CD14-positive monocyte (primary cell): ENCODE measurements at regions not wholly inside any gene's neighbourhood (a gene's known extent, or its start where the extent isn't known, plus 50 kb on each side); places are given as distances from the start of the nearest gene placed in this dataset.
"Not testable (repeated sequence)": the region's sequence is repeated elsewhere in the genome, so short reads cannot be mapped to it uniquely, and the experiment has no call there.

ENCODE experiments used
- DNase-seq, 3 donors: peaks; one replicate each; pipeline ENCODE4 v3.0.0-alpha.2; 2011 to 2022
- H2AFZ ChIP-seq: 2 replicates; pipeline ENCODE4 v1.6.0; 2012; ENCODE audit warnings: mild to moderate bottlenecking, low read depth, low read length, inconsistent platforms; ENCODE audit not compliant: insufficient read depth, poor library complexity, severe bottlenecking
- H3K27ac ChIP-seq, 2 donors: 1 replicate in 1 of 2; 2 replicates in 1 of 2; pipeline ENCODE4 v1.5.1; 2012 to 2013; ENCODE audit warnings: low read length in 2 of 2, control low read depth in 1 of 2, inconsistent platforms in 1 of 2, low read depth in 1 of 2, mild to moderate bottlenecking in 1 of 2
- H3K27me3 ChIP-seq, 2 donors: one replicate each; pipeline versions ENCODE4 v1.6.0 to v1.6.1; 2011 to 2013; ENCODE audit warnings: low read length in 2 of 2; ENCODE audit not compliant: control insufficient read depth in 2 of 2, insufficient read depth in 2 of 2
- H3K36me3 ChIP-seq, 2 donors: replicated peaks in 1 of 2; 1 replicate in 1 of 2; 2 replicates in 1 of 2; pipeline versions ENCODE4 v1.5.1 to v1.6.1; 2012 to 2013; ENCODE audit warnings: low read length in 2 of 2, control low read depth in 1 of 2, inconsistent platforms in 1 of 2, mild to moderate bottlenecking in 1 of 2; ENCODE audit not compliant: insufficient read depth in 2 of 2, control insufficient read depth in 1 of 2
- H3K4me1 ChIP-seq, 2 donors: 1 replicate in 1 of 2; 2 replicates in 1 of 2; pipeline versions ENCODE4 v1.5.1 to v1.6.1; 2012 to 2013; ENCODE audit warnings: low read length in 2 of 2, control low read depth in 1 of 2, inconsistent platforms in 1 of 2, mild to moderate bottlenecking in 1 of 2, moderate library complexity in 1 of 2; ENCODE audit not compliant: insufficient read depth in 2 of 2, control insufficient read depth in 1 of 2
- H3K4me2 ChIP-seq: replicated peaks from 2 replicates; pipeline ENCODE3; 2012; ENCODE audit warnings: low read length, moderate library complexity, mild to moderate bottlenecking; ENCODE audit not compliant: poor library complexity, severe bottlenecking; ENCODE audit errors: extremely low read depth
- H3K4me3 ChIP-seq, 3 experiments: fragments of 200-600 bp in 1 of 3; sonication (generic) in 1 of 3; replicated peaks in 1 of 3; 1 replicate in 2 of 3; 2 replicates in 1 of 3; pipeline ENCODE4 v1.5.1; 2011 to 2013; ENCODE audit warnings: low read length in 3 of 3, mild to moderate bottlenecking in 3 of 3, control low read depth in 2 of 3, low read depth in 2 of 3, inconsistent platforms in 1 of 3, moderate library complexity in 1 of 3
- H3K79me2 ChIP-seq: 2 replicates; pipeline ENCODE4 v1.6.0; 2012; ENCODE audit warnings: mild to moderate bottlenecking, control low read depth, inconsistent platforms, low read length, moderate library complexity; ENCODE audit not compliant: insufficient read depth
- H3K9ac ChIP-seq: 2 replicates; pipeline ENCODE4 v1.6.0; 2017; ENCODE audit warnings: low read length, mild to moderate bottlenecking; ENCODE audit not compliant: insufficient read depth, poor library complexity, severe bottlenecking
- H3K9me3 ChIP-seq, 2 donors: replicated peaks in 1 of 2; 1 replicate in 1 of 2; 2 replicates in 1 of 2; pipeline versions ENCODE4 v1.5.1 to v1.6.1; 2012 to 2013; ENCODE audit warnings: low read length in 2 of 2, control low read depth in 1 of 2; ENCODE audit not compliant: control insufficient read depth in 1 of 2, insufficient read depth in 1 of 2
- H4K20me1 ChIP-seq: 2 replicates; pipeline ENCODE4 v1.6.0; 2012; ENCODE audit warnings: mild to moderate bottlenecking, low read length, control low read depth, moderate library complexity; ENCODE audit not compliant: insufficient read depth
- H3K27ac Mint-ChIP-seq, 7 donors: one replicate each; pipeline ENCODE4 v1.8.0; 2020; ENCODE audit warnings: mild to moderate bottlenecking in 7 of 7, mixed read lengths in 7 of 7, moderate library complexity in 6 of 7, inconsistent platforms in 2 of 7
- H3K27me3 Mint-ChIP-seq, 3 donors: one replicate each; pipeline ENCODE4 v1.8.0; 2021 to 2022; ENCODE audit warnings: low read depth in 3 of 3, mild to moderate bottlenecking in 3 of 3, mixed read lengths in 3 of 3, moderate library complexity in 3 of 3, inconsistent platforms in 1 of 3
- H3K36me3 Mint-ChIP-seq, 2 donors: one replicate each; pipeline ENCODE4 v1.8.0; 2020; ENCODE audit warnings: mixed read lengths in 2 of 2, inconsistent platforms in 1 of 2, mild to moderate bottlenecking in 1 of 2
- H3K4me1 Mint-ChIP-seq: one replicate; pipeline ENCODE4 v1.8.0; 2020; ENCODE audit warnings: mild to moderate bottlenecking, mixed read lengths
- H3K4me3 Mint-ChIP-seq, 2 donors: one replicate each; pipeline ENCODE4 v1.8.0; 2020; ENCODE audit warnings: mild to moderate bottlenecking in 2 of 2, mixed read lengths in 2 of 2, moderate library complexity in 1 of 2
- H3K9me3 Mint-ChIP-seq, 7 donors: one replicate each; pipeline ENCODE4 v1.8.0; 2020 to 2022; ENCODE audit warnings: mixed read lengths in 7 of 7, mild to moderate bottlenecking in 6 of 7, moderate library complexity in 6 of 7, inconsistent platforms in 2 of 7
- WGBS: methylation state at CpG from one replicate; pipeline ENCODE4 v1.1.5; 2013; ENCODE audit warnings: missing lambda C conversion rate; ENCODE audit not compliant: insufficient coverage; 5-methylcytosine and 5-hydroxymethylcytosine counted together
- intact Hi-C, 2 donors: fragments of 100-400 bp; cut with micrococcal nuclease; formaldehyde crosslinking; loops; one replicate each; pipeline versions ENCODE4 v1.15.0 to v1.15.1; 2023
- TF ChIP-seq, protein P1 (sequence below): fragments of 200-600 bp; IDR thresholded peaks from one replicate; pipeline ENCODE4 v1.8.0; 2022; ENCODE audit warnings: antibody characterized with exemption, mild to moderate bottlenecking

DNA sequence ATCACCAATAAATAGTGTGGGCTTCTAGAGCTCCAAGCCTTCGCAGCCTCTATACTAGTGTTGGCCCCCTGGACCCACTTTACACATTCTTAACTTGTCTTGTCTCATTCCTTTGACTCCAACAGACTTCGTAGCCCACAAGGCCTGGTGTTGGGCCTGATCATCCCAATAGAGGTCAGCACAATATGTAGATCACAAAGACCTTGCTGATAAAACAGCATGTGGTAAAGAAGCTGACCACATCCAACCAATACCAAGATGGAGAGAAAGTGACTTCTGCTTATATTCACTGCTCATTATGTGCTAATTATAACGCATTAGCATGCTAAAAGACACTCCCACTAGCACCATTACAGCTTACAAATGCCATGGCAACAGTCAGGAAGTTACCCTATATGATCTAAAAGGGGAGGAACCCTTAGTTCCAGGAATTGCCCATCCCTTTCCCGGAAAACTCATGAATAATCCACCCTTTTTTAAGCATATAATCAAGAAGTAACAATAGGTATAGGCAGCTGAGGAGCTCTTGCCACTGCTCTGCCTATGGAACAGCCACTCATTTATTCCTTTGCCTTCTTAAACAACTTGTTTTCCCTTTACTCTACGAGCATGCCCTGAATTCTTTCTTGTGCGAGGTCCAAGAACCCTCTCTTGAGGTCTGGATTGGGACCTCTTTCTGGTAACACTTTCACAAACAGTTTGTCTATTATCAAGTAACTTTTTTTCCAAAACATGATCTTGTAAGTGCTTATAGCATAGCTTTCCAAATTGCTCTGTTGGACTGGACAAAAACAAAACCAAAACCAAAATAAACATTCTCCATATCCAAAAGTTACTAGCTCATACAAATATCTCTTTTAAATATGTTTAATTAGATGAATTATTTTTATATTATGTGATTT, 54.6 kb upstream of the ECHDC1 start:
- H3K79me2 ChIP-seq = no peaks in the 10 kb centered on the region
- no peak overlapping the region for H3K9ac ChIP-seq
- H3K4me3 ChIP-seq = no peak overlapping the region
- Mint-ChIP-seq H3K4me3 (no peak overlapping the region), H3K36me3 (no peaks in the 10 kb centered on the region), H3K4me1 (no peaks in the 10 kb centered on the region), H3K27me3 (peaks cover 0 to 3% (median 0%) of the 10 kb centered on the region in 3 donors), H3K9me3 (peaks cover 0 to 4% (median 0%) of the 10 kb centered on the region in 7 donors), H3K27ac (no peak overlapping the region)
- H3K27ac ChIP-seq = no peak overlapping the region
- DNase-seq = no peak
- no peaks in the 10 kb centered on the region for H3K27me3 ChIP-seq
- H3K36me3 ChIP-seq = no peaks in the 10 kb centered on the region
- no peaks in the 10 kb centered on the region for H3K4me1 ChIP-seq
- TF ChIP-seq, protein P1, sequence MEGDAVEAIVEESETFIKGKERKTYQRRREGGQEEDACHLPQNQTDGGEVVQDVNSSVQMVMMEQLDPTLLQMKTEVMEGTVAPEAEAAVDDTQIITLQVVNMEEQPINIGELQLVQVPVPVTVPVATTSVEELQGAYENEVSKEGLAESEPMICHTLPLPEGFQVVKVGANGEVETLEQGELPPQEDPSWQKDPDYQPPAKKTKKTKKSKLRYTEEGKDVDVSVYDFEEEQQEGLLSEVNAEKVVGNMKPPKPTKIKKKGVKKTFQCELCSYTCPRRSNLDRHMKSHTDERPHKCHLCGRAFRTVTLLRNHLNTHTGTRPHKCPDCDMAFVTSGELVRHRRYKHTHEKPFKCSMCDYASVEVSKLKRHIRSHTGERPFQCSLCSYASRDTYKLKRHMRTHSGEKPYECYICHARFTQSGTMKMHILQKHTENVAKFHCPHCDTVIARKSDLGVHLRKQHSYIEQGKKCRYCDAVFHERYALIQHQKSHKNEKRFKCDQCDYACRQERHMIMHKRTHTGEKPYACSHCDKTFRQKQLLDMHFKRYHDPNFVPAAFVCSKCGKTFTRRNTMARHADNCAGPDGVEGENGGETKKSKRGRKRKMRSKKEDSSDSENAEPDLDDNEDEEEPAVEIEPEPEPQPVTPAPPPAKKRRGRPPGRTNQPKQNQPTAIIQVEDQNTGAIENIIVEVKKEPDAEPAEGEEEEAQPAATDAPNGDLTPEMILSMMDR = no peak
- no peak overlapping the region for H2AFZ ChIP-seq
- intact Hi-C loops = no loop called here
- no peaks in the 10 kb centered on the region for H3K9me3 ChIP-seq
- 89% methylated on average over 3 of the region's 6 CpGs for WGBS
- H4K20me1 ChIP-seq = no peaks in the 10 kb centered on the region
- H3K4me2 ChIP-seq = no peak overlapping the region

DNA sequence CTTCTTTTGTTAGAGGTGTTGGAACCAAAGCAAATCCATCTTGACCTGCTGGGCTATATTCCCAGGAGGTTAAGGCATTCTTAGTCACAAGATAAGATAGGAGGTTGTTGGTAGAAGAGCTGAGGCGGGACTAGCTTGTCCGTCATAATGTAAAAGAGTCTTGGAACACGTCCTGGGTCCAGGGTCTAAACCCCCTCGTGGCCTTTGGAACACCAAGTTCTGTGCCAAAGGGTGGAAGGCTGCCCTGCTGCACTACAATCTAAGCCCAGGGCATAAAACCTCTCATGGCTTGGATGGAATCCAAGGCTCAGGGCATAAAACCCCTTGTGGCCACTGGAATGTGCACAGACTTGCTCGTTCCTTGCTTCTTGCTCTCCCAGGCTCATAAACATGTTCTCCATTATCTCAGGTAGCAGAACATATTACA, 53.8 kb upstream of the ECHDC1 start:
- H3K4me3 ChIP-seq, H3K9ac ChIP-seq, H3K27ac Mint-ChIP-seq, H3K4me3 Mint-ChIP-seq, H3K36me3 ChIP-seq, H2AFZ ChIP-seq, H3K27me3 ChIP-seq, H3K4me1 Mint-ChIP-seq, H3K27me3 Mint-ChIP-seq, DNase-seq, intact Hi-C loops, H3K79me2 ChIP-seq, H3K36me3 Mint-ChIP-seq, H3K9me3 ChIP-seq, H3K27ac ChIP-seq, H4K20me1 ChIP-seq, H3K4me1 ChIP-seq, H3K9me3 Mint-ChIP-seq, H3K4me2 ChIP-seq: not testable (repeated sequence)
- 78% methylated on average over 5 of the region's 5 CpGs for WGBS
